ENCODE measurements at regions not wholly inside any gene's neighbourhood (a gene's known extent, or its start where the extent isn't known, plus 50 kb on each side); places are given as distances from the start of the nearest gene placed in this dataset.

DNA sequence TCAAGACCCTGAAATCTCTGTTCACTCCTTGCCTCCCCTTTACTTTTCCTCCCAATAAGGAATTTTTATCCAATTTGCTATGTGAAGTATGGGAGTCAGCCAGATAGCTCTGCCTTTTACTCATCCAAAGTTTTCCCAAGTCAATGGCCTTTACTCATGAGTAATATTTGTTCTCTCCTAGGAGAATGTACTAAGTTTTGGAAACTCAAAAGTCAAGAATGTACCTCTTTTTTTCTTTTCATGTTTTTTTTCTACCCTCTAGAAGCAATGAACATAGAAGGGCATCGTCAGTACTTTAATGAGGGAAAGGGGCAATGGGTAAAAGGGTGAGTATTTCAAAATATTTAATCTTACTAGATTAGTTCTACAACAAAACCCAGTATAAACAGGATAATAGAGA is 140.2 kb upstream of the SGCD start (continued):
- TF ChIP-seq, protein P1, sequence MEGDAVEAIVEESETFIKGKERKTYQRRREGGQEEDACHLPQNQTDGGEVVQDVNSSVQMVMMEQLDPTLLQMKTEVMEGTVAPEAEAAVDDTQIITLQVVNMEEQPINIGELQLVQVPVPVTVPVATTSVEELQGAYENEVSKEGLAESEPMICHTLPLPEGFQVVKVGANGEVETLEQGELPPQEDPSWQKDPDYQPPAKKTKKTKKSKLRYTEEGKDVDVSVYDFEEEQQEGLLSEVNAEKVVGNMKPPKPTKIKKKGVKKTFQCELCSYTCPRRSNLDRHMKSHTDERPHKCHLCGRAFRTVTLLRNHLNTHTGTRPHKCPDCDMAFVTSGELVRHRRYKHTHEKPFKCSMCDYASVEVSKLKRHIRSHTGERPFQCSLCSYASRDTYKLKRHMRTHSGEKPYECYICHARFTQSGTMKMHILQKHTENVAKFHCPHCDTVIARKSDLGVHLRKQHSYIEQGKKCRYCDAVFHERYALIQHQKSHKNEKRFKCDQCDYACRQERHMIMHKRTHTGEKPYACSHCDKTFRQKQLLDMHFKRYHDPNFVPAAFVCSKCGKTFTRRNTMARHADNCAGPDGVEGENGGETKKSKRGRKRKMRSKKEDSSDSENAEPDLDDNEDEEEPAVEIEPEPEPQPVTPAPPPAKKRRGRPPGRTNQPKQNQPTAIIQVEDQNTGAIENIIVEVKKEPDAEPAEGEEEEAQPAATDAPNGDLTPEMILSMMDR (IDR thresholded peaks at IDR 0.05; ENCODE audit: control extremely low read depth in 1 of 3, insufficient read depth in 1 of 3, low read depth in 1 of 3, low read length in 3 of 3): no peak

Data from H1 (cell line).